ENCODE measurements at regions not wholly inside any gene's neighbourhood (a gene's known extent, or its start where the extent isn't known, plus 50 kb on each side); places are given as distances from the start of the nearest gene placed in this dataset.

- TF ChIP-seq EZH2 (IDR thresholded peaks at IDR 0.05; ENCODE audit: insufficient read depth, poor library complexity, severe bottlenecking) (no peak), EZH2phosphoT487 (IDR thresholded peaks at IDR 0.05; ENCODE audit: insufficient read depth, low read depth) (no peak)
Measured at GRCh38 chr5:42230839-42231238, 192.4 kb upstream of the GHR start.

Data from GM23248 (cell line).